ENCODE measurements at regions not wholly inside any gene's neighbourhood (a gene's known extent, or its start where the extent isn't known, plus 50 kb on each side); places are given as distances from the start of the nearest gene placed in this dataset.

DNA sequence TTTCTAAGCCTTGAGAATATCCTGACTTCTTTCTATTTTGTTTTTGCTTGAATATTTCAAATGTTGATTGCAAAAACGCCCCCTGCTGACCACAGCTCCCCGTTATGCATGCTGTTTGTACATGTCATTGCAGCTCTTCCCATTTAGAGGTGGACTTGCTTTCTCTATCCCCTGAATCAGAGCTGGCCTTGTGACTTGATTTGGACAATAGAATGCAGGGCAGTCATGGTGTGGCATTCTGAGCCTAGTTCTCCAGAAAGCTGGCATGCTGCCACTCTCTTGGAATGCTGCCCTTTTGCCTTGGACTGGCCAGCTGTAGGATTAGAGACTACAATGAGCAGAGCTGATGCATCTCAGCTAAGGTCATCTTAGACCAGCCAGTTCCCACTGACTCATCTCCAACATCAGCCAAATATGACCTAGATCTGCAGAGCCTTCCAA is 1561.5 kb downstream of the MRPL39 start:
- no peaks in the 10 kb centered on the region for H3F3A ChIP-seq (ENCODE audit: insufficient read depth)
- H3K27ac ChIP-seq, result no peak overlapping the region
- DNase-seq, result peak; percentile 0
- WGBS, 2 experiments (ENCODE audit: low coverage in 1 of 2, low lambda C conversion rate in 2 of 2, missing lambda C conversion rate in 2 of 2), result 3% methylated on average over 2 of the region's 2 CpGs
- TF ChIP-seq EZH2 (IDR thresholded peaks at IDR 0.05; ENCODE audit: insufficient read depth, poor library complexity, severe bottlenecking) (no peak), EZH2phosphoT487 (IDR thresholded peaks at IDR 0.05; ENCODE audit: insufficient read depth, low read depth) (no peak)
- H3K9me2 ChIP-seq (ENCODE audit: insufficient read depth), result no peaks in the 10 kb centered on the region
- H3K9me3 ChIP-seq (ENCODE audit: low read depth), result no peaks in the 10 kb centered on the region
- H3K4me1 ChIP-seq (ENCODE audit: insufficient read depth), result no peaks in the 10 kb centered on the region
- in situ Hi-C loops (cut with MboI), result no loop called here
- no peak overlapping the region for H3K4me2 ChIP-seq (ENCODE audit: unreplicated experiment)
- no peak overlapping the region for H3K9ac ChIP-seq
- H3K27me3 ChIP-seq (replicated peaks; ENCODE audit: insufficient read depth), result no peaks in the 10 kb centered on the region
- H4K20me1 ChIP-seq (ENCODE audit: insufficient read depth), result no peaks in the 10 kb centered on the region
- H3K36me3 ChIP-seq (ENCODE audit: low read depth), result no peaks in the 10 kb centered on the region
- no peak overlapping the region for H2AFZ ChIP-seq
- no peaks in the 10 kb centered on the region for H3K79me2 ChIP-seq (ENCODE audit: insufficient read depth)
- H3K4me3 ChIP-seq, result no peak overlapping the region

DNA sequence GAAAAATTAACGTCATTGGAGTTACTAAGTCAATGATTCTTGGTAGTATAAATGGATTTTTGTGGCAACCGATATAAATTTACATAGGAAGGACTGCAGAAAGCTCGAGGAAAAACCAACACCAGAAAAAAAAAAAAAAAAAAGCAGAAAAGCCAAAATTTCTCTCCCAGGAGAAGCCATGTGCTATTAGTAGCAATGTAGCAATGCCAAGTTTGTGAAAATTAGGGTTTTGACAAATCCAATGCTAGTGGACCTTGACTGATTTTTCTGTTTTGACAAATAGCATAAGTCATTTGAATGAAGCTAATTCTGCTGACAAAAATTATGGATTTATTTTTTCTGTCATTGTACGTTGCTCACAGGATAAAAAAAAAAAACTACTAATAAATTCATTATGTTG is 1561.9 kb downstream of the MRPL39 start:
- Histone ChIP-seq H3K4me1 (ENCODE audit: insufficient read depth) (no peaks in the 10 kb centered on the region), H3K4me3 (no peak overlapping the region), H3K9ac (no peak overlapping the region), H4K20me1 (ENCODE audit: insufficient read depth) (no peaks in the 10 kb centered on the region), H3K27ac (no peak overlapping the region), H3F3A (ENCODE audit: insufficient read depth) (no peaks in the 10 kb centered on the region), H3K9me2 (ENCODE audit: insufficient read depth) (no peaks in the 10 kb centered on the region), H3K9me3 (ENCODE audit: low read depth) (no peaks in the 10 kb centered on the region), H3K4me2 (ENCODE audit: unreplicated experiment) (no peak overlapping the region), H2AFZ (no peak overlapping the region), H3K27me3 (replicated peaks; ENCODE audit: insufficient read depth) (no peaks in the 10 kb centered on the region), H3K36me3 (ENCODE audit: low read depth) (no peaks in the 10 kb centered on the region), H3K79me2 (ENCODE audit: insufficient read depth) (no peaks in the 10 kb centered on the region)
- in situ Hi-C loops (cut with MboI), result no loop called here
- DNase-seq, result no peak
- 3% methylated on average over 4 of the region's 4 CpGs for WGBS, 2 experiments (ENCODE audit: low coverage in 1 of 2, low lambda C conversion rate in 2 of 2, missing lambda C conversion rate in 2 of 2)
- TF ChIP-seq EZH2 (IDR thresholded peaks at IDR 0.05; ENCODE audit: insufficient read depth, poor library complexity, severe bottlenecking) (no peak), EZH2phosphoT487 (IDR thresholded peaks at IDR 0.05; ENCODE audit: insufficient read depth, low read depth) (no peak)

DNA sequence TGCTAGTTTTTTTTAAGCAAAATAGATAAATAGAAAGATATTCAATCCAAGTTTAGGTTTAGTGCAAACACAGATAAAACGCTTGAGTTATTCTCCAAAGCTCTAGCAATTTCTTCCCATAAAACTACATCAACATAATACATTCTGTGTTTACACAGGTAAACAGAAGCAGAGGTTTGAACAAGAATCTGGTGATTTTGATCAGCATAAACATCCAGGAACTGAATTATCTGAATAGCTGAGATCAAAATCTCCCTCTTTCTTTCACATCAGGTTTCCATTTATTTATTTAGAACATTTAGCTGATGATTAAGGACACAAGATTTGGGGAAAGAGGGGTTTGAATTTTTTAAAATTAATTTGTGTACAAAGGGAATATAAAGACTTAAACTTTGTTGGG is 1564.6 kb downstream of the MRPL39 start:
- H3F3A ChIP-seq (ENCODE audit: insufficient read depth), result no peaks in the 10 kb centered on the region
- WGBS, 2 experiments (ENCODE audit: low coverage in 1 of 2, low lambda C conversion rate in 2 of 2, missing lambda C conversion rate in 2 of 2), result 10 to 11% methylated on average over 1 of the region's 1 CpG
- in situ Hi-C loops (cut with MboI), result no loop called here

DNA sequence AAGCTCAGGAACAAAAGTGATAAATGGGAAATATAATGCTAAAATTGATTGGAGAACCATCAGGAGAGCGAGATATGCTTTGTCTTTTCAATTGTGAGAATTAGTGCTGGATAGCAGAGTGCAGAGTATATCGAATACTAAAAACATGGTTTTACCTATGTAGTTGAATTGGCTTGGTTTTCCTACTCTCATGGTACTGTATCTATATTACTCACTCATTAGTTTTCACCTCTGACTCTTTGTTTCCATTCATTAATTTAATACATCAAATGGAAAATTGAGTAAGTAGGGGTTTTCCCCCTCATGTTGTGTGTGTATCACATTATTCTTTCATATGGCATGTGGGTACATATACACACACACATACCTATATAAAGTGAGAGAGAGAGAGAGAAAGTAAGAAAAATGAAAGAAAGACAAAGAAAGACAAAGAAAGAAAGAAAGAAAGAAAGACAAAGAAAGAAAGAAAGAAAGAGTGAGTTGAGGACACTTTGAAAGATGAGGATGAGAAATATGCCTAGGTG is 1574.5 kb downstream of the MRPL39 start:
- Histone ChIP-seq H3K9ac (no peak overlapping the region), H3K4me3 (no peak overlapping the region), H3K79me2 (ENCODE audit: insufficient read depth) (no peaks in the 10 kb centered on the region), H3K4me1 (ENCODE audit: insufficient read depth) (no peaks in the 10 kb centered on the region), H3K27me3 (replicated peaks; ENCODE audit: insufficient read depth) (no peaks in the 10 kb centered on the region), H3K36me3 (ENCODE audit: low read depth) (no peaks in the 10 kb centered on the region), H2AFZ (no peak overlapping the region), H3K9me3 (ENCODE audit: low read depth) (no peaks in the 10 kb centered on the region), H3K4me2 (ENCODE audit: unreplicated experiment) (no peak overlapping the region), H3K27ac (no peak overlapping the region), H3K9me2 (ENCODE audit: insufficient read depth) (no peaks in the 10 kb centered on the region), H3F3A (ENCODE audit: insufficient read depth) (no peaks in the 10 kb centered on the region), H4K20me1 (ENCODE audit: insufficient read depth) (no peaks in the 10 kb centered on the region)
- 13 to 17% methylated on average over 2 of the region's 2 CpGs for WGBS, 2 experiments (ENCODE audit: low coverage in 1 of 2, low lambda C conversion rate in 2 of 2, missing lambda C conversion rate in 2 of 2)
- no peak for DNase-seq
- in situ Hi-C loops (cut with MboI), result no loop called here
- TF ChIP-seq EZH2 (IDR thresholded peaks at IDR 0.05; ENCODE audit: insufficient read depth, poor library complexity, severe bottlenecking) (no peak), EZH2phosphoT487 (IDR thresholded peaks at IDR 0.05; ENCODE audit: insufficient read depth, low read depth) (no peak)

More for the DNA sequence above, 1564.6 kb downstream of the MRPL39 start:
- no peaks in the 10 kb centered on the region for H3K27me3 ChIP-seq (replicated peaks; ENCODE audit: insufficient read depth)
- no peaks in the 10 kb centered on the region for H3K4me1 ChIP-seq (ENCODE audit: insufficient read depth)
- TF ChIP-seq EZH2 (IDR thresholded peaks at IDR 0.05; ENCODE audit: insufficient read depth, poor library complexity, severe bottlenecking), result no peak
- no peak for TF ChIP-seq EZH2phosphoT487 (IDR thresholded peaks at IDR 0.05; ENCODE audit: insufficient read depth, low read depth)
- no peak overlapping the region for H3K4me2 ChIP-seq (ENCODE audit: unreplicated experiment)
- H3K27ac ChIP-seq, result no peak overlapping the region
- no peaks in the 10 kb centered on the region for H3K79me2 ChIP-seq (ENCODE audit: insufficient read depth)
- H4K20me1 ChIP-seq (ENCODE audit: insufficient read depth), result no peaks in the 10 kb centered on the region
- H3K36me3 ChIP-seq (ENCODE audit: low read depth), result no peaks in the 10 kb centered on the region
- no peak overlapping the region for H3K4me3 ChIP-seq
- peaks cover 5% of the 10 kb centered on the region for H3K9me3 ChIP-seq (ENCODE audit: low read depth)
- H2AFZ ChIP-seq, result no peak overlapping the region
- no peaks in the 10 kb centered on the region for H3K9me2 ChIP-seq (ENCODE audit: insufficient read depth)
- H3K9ac ChIP-seq, result no peak overlapping the region
- DNase-seq, result no peak

DNA sequence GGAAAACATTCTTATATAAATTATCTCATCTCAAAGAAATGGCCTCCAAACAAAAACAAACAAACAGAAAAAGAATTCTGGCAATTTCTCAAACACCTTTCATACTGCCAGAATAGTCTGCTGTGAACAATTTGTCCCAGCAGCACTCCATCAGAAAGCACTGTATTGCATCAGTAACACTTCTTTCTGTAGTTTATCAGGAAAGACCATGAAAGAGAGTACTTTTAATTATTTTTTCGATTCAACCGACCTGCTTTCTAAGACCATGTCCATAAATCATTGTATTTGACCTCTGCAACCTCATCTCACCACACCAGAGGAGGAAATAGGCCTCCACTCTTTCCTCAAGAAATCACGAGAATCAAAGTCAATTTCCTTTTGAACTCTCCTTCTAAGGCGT is 1579.9 kb downstream of the MRPL39 start:
- no peak overlapping the region for H3K4me2 ChIP-seq (ENCODE audit: unreplicated experiment)
- 19 to 21% methylated on average over 4 of the region's 4 CpGs for WGBS, 2 experiments (ENCODE audit: low coverage in 1 of 2, low lambda C conversion rate in 2 of 2, missing lambda C conversion rate in 2 of 2)
- H2AFZ ChIP-seq, result no peak overlapping the region
- in situ Hi-C loops (cut with MboI), result no loop called here
- no peaks in the 10 kb centered on the region for H3K79me2 ChIP-seq (ENCODE audit: insufficient read depth)
- H3K9ac ChIP-seq, result no peak overlapping the region
- no peaks in the 10 kb centered on the region for H3K36me3 ChIP-seq (ENCODE audit: low read depth)
- H3K4me3 ChIP-seq, result no peak overlapping the region
- no peak overlapping the region for H3K27ac ChIP-seq
- H3K9me2 ChIP-seq (ENCODE audit: insufficient read depth), result no peaks in the 10 kb centered on the region
- no peaks in the 10 kb centered on the region for H3F3A ChIP-seq (ENCODE audit: insufficient read depth)
- no peaks in the 10 kb centered on the region for H3K9me3 ChIP-seq (ENCODE audit: low read depth)
- no peaks in the 10 kb centered on the region for H3K4me1 ChIP-seq (ENCODE audit: insufficient read depth)
- no peak for TF ChIP-seq EZH2phosphoT487 (IDR thresholded peaks at IDR 0.05; ENCODE audit: insufficient read depth, low read depth)
- TF ChIP-seq EZH2 (IDR thresholded peaks at IDR 0.05; ENCODE audit: insufficient read depth, poor library complexity, severe bottlenecking), result no peak
- no peaks in the 10 kb centered on the region for H4K20me1 ChIP-seq (ENCODE audit: insufficient read depth)
- no peaks in the 10 kb centered on the region for H3K27me3 ChIP-seq (replicated peaks; ENCODE audit: insufficient read depth)
- no peak for DNase-seq

Data from GM23248 (cell line).